H9 (cell line): ENCODE measurements at regions not wholly inside any gene's neighbourhood (a gene's known extent, or its start where the extent isn't known, plus 50 kb on each side); places are given as distances from the start of the nearest gene placed in this dataset.
"Not testable (repeated sequence)": the region's sequence is repeated elsewhere in the genome, so short reads cannot be mapped to it uniquely, and the experiment has no call there.

Experiments used
- DNase-seq: peaks from one replicate; pipeline ENCODE4 v3.0.0-alpha.2; 2017
- H2AFZ ChIP-seq: one replicate; pipeline ENCODE4 v1.6.1; 2013; ENCODE audit warnings: mild to moderate bottlenecking, low read length, control low read depth, moderate library complexity
- H2AK5ac ChIP-seq: 2 replicates; pipeline ENCODE4 v1.6.1; 2013; ENCODE audit warnings: low read length, control low read depth, mixed read lengths; ENCODE audit not compliant: insufficient read length
- H2BK120ac ChIP-seq: one replicate; pipeline ENCODE4 v1.6.1; 2013; ENCODE audit warnings: low read depth, mild to moderate bottlenecking, low read length, control low read depth, inconsistent platforms; ENCODE audit not compliant: poor library complexity, severe bottlenecking
- H2BK12ac ChIP-seq: 2 replicates; pipeline ENCODE4 v1.6.1; 2013; ENCODE audit warnings: low read length, control low read depth, mixed read lengths, low read depth; ENCODE audit not compliant: insufficient read length
- H2BK15ac ChIP-seq: 2 replicates; pipeline ENCODE4 v1.6.1; 2013; ENCODE audit warnings: low read depth, low read length, control low read depth
- H2BK20ac ChIP-seq: one replicate; pipeline ENCODE4 v1.6.1; 2013; ENCODE audit warnings: low read depth, mild to moderate bottlenecking, low read length, control low read depth, inconsistent platforms; ENCODE audit not compliant: poor library complexity, severe bottlenecking
- H2BK5ac ChIP-seq: 2 replicates; pipeline ENCODE4 v1.6.1; 2013; ENCODE audit warnings: low read length, control low read depth, mixed read lengths; ENCODE audit not compliant: insufficient read length
- H3K14ac ChIP-seq: 2 replicates; pipeline ENCODE4 v1.6.1; 2013; ENCODE audit warnings: low read length, control low read depth; ENCODE audit not compliant: insufficient read depth
- H3K18ac ChIP-seq: 2 replicates; pipeline ENCODE4 v1.6.1; 2013; ENCODE audit warnings: low read depth, mild to moderate bottlenecking, mixed read lengths, low read length, control low read depth; ENCODE audit not compliant: insufficient read length
- H3K23ac ChIP-seq: 2 replicates; pipeline ENCODE4 v1.6.1; 2013; ENCODE audit warnings: low read length, control low read depth, mixed read lengths, low read depth; ENCODE audit not compliant: insufficient read length
- H3K23me2 ChIP-seq: 2 replicates; pipeline ENCODE4 v1.6.1; 2013; ENCODE audit warnings: low read depth, mild to moderate bottlenecking, mixed read lengths, low read length, control low read depth; ENCODE audit not compliant: insufficient read length, poor library complexity, severe bottlenecking
- H3K27ac ChIP-seq: 2 replicates; pipeline ENCODE4 v1.5.1; 2013; ENCODE audit warnings: low read length, control low read depth, mixed read lengths, low read depth; ENCODE audit not compliant: insufficient read length
- H3K27me3 ChIP-seq: 2 replicates; pipeline ENCODE4 v1.6.1; 2013; ENCODE audit warnings: low read length, control low read depth, inconsistent platforms; ENCODE audit not compliant: insufficient read depth
- H3K4ac ChIP-seq: 2 replicates; pipeline ENCODE4 v1.6.1; 2013; ENCODE audit warnings: low read depth, mild to moderate bottlenecking, control low read depth, inconsistent platforms, low read length, moderate library complexity
- H3K4me1 ChIP-seq: 2 replicates; pipeline ENCODE4 v1.6.1; 2013; ENCODE audit warnings: low read length, control low read depth, inconsistent platforms; ENCODE audit not compliant: insufficient read depth
- H3K4me2 ChIP-seq: 2 replicates; pipeline ENCODE4 v1.6.1; 2013; ENCODE audit warnings: low read length, control low read depth, mixed read lengths; ENCODE audit not compliant: insufficient read length, insufficient read depth
- H3K56ac ChIP-seq: 2 replicates; pipeline ENCODE4 v1.6.1; 2013; ENCODE audit warnings: low read depth, mild to moderate bottlenecking, mixed read lengths, low read length, control low read depth; ENCODE audit not compliant: insufficient read length
- H3K79me1 ChIP-seq: 2 replicates; pipeline ENCODE4 v1.6.1; 2013; ENCODE audit warnings: low read depth, mild to moderate bottlenecking, moderate library complexity, low read length, control low read depth, inconsistent platforms; ENCODE audit not compliant: insufficient read depth, poor library complexity, severe bottlenecking
- H3K79me2 ChIP-seq: 2 replicates; pipeline ENCODE4 v1.6.1; 2013; ENCODE audit warnings: low read length, control low read depth, inconsistent platforms; ENCODE audit not compliant: insufficient read depth
- H3K9ac ChIP-seq: 2 replicates; pipeline ENCODE4 v1.6.1; 2013; ENCODE audit warnings: low read length, control low read depth, mixed read lengths; ENCODE audit not compliant: insufficient read length; ENCODE audit errors: extremely low read depth
- H3K9me3 ChIP-seq: one replicate; pipeline ENCODE4 v1.6.1; 2013; ENCODE audit warnings: low read depth, low read length, inconsistent platforms; ENCODE audit not compliant: control insufficient read depth
- H3T11ph ChIP-seq: one replicate; pipeline ENCODE4 v1.6.1; 2013; ENCODE audit warnings: mild to moderate bottlenecking, low read length, control low read depth, inconsistent platforms
- H4K20me1 ChIP-seq: one replicate; pipeline ENCODE4 v1.6.1; 2013; ENCODE audit not compliant: control insufficient read depth, insufficient read length, insufficient read depth
- H4K5ac ChIP-seq: 2 replicates; pipeline ENCODE4 v1.6.1; 2013; ENCODE audit warnings: low read depth, mild to moderate bottlenecking, mixed read lengths, low read length, control low read depth; ENCODE audit not compliant: insufficient read length
- H4K8ac ChIP-seq: replicated peaks from 2 replicates; pipeline ENCODE4 v1.6.1; 2013; ENCODE audit warnings: low read length, control low read depth, mixed read lengths, low read depth; ENCODE audit not compliant: insufficient read length
- H4K91ac ChIP-seq: 2 replicates; pipeline ENCODE4 v1.6.1; 2013; ENCODE audit warnings: low read depth, mild to moderate bottlenecking, moderate library complexity, mixed read lengths, low read length, control low read depth; ENCODE audit not compliant: insufficient read length
- H3K27ac Mint-ChIP-seq, 3 experiments: 2 replicates in 2 of 3; 3 replicates in 1 of 3; pipeline ENCODE4 v1.8.0; 2020 to 2021; ENCODE audit warnings: mixed read lengths in 3 of 3, mild to moderate bottlenecking in 1 of 3, moderate library complexity in 1 of 3
- H3K27me3 Mint-ChIP-seq: 2 replicates; pipeline ENCODE4 v1.8.0; 2021; ENCODE audit warnings: low read depth, mild to moderate bottlenecking, moderate library complexity, mixed read lengths
- H3K36me3 Mint-ChIP-seq, 3 experiments: 2 replicates in 2 of 3; 3 replicates in 1 of 3; pipeline ENCODE4 v1.8.0; 2020 to 2021; ENCODE audit warnings: low read depth in 3 of 3, mixed read lengths in 3 of 3; ENCODE audit not compliant: insufficient read depth in 1 of 3
- H3K4me1 Mint-ChIP-seq, 2 experiments: 2 replicates each; pipeline ENCODE4 v1.8.0; 2020; ENCODE audit warnings: mixed read lengths in 2 of 2
- H3K4me3 Mint-ChIP-seq, 2 experiments: 2 replicates in 1 of 2; 3 replicates in 1 of 2; pipeline ENCODE4 v1.8.0; 2020 to 2021; ENCODE audit warnings: mild to moderate bottlenecking in 2 of 2, mixed read lengths in 2 of 2, moderate library complexity in 1 of 2
- H3K9me3 Mint-ChIP-seq, 2 experiments: 2 replicates in 1 of 2; 3 replicates in 1 of 2; pipeline ENCODE4 v1.8.0; 2020; ENCODE audit warnings: mild to moderate bottlenecking in 2 of 2, mixed read lengths in 2 of 2, moderate library complexity in 1 of 2
- CTCF ChIP-seq: fragments of 200-600 bp; sonication (generic); conservative IDR thresholded peaks from 3 replicates; pipeline ENCODE4 v1.8.0; 2021; ENCODE audit warnings: antibody characterized with exemption, mild to moderate bottlenecking
- WGBS: extraction: QIAGEN DNeasy Blood & Tissue Kit; methylation state at CpG from one replicate; pipeline ENCODE4 v1.1.7; 2013; ENCODE audit warnings: missing lambda C conversion rate, low lambda C conversion rate, mixed read lengths; ENCODE audit not compliant: insufficient read length; ENCODE audit errors: extremely low coverage; 5-methylcytosine and 5-hydroxymethylcytosine counted together

GRCh38 chr6:114934079-114934478 is 591.3 kb upstream of the HS3ST5 start:
- H2AFZ ChIP-seq, result no peak overlapping the region
- H3K79me1 ChIP-seq, result no peaks in the 10 kb centered on the region
- H3K14ac ChIP-seq, result no peak overlapping the region
- no peak overlapping the region for H2BK12ac ChIP-seq
- DNase-seq, result no peak
- H3K9ac ChIP-seq, result no peak overlapping the region
- H3K27ac ChIP-seq, result no peak overlapping the region
- H4K8ac ChIP-seq, result no peak overlapping the region
- no peak overlapping the region for H2BK120ac ChIP-seq
- H3K4ac ChIP-seq, result no peak overlapping the region
- H4K91ac ChIP-seq, result no peak overlapping the region
- no peaks in the 10 kb centered on the region for H3K79me2 ChIP-seq
- H4K5ac ChIP-seq, result no peak overlapping the region
- H3K4me2 ChIP-seq, result no peak overlapping the region
- Mint-ChIP-seq H3K27ac (peak overlapping the region in 1 of 3 experiments; percentile 65; a peak in 1 of 7 replicates), H3K4me1 (peaks cover 12 to 19% of the 10 kb centered on the region in 2 experiments), H3K27me3 (no peaks in the 10 kb centered on the region), H3K4me3 (no peak overlapping the region), H3K36me3 (peaks cover 0 to 17% (median 3%) of the 10 kb centered on the region in 3 experiments; a peak in 5 of 7 replicates), H3K9me3 (peaks cover 4 to 21% of the 10 kb centered on the region in 2 experiments)
- H3T11ph ChIP-seq, result no peak overlapping the region
- H3K4me1 ChIP-seq, result peaks cover 2% of the 10 kb centered on the region; the same call in 1 of the 2 replicates
- no peak overlapping the region for H2BK15ac ChIP-seq
- no peak overlapping the region for H2BK20ac ChIP-seq
- WGBS, result no CpG with 5 or more reads among the region's 1 CpG
- TF ChIP-seq CTCF, result no peak
- H3K23me2 ChIP-seq, result no peaks in the 10 kb centered on the region
- H4K20me1 ChIP-seq, result no peaks in the 10 kb centered on the region
- no peak overlapping the region for H3K56ac ChIP-seq
- H3K23ac ChIP-seq, result no peak overlapping the region
- H2AK5ac ChIP-seq, result no peak overlapping the region
- no peaks in the 10 kb centered on the region for H3K9me3 ChIP-seq
- no peaks in the 10 kb centered on the region for H3K27me3 ChIP-seq
- H2BK5ac ChIP-seq, result no peak overlapping the region
- H3K18ac ChIP-seq, result no peak overlapping the region

GRCh38 chr6:114928731-114929130 is 585.9 kb upstream of the HS3ST5 start:
- H2BK5ac ChIP-seq, H4K8ac ChIP-seq, H2BK120ac ChIP-seq, H4K20me1 ChIP-seq, H3K9me3 ChIP-seq, H3K79me2 ChIP-seq, H3K4me1 ChIP-seq, H2AFZ ChIP-seq, H4K91ac ChIP-seq, H3K27ac Mint-ChIP-seq, H2BK12ac ChIP-seq, H3K4ac ChIP-seq, H3K27ac ChIP-seq, H3T11ph ChIP-seq, H3K23me2 ChIP-seq, H3K4me2 ChIP-seq, H3K23ac ChIP-seq, H2BK20ac ChIP-seq, H3K4me3 Mint-ChIP-seq, H3K4me1 Mint-ChIP-seq, H3K18ac ChIP-seq, H3K27me3 ChIP-seq, H3K14ac ChIP-seq, H2BK15ac ChIP-seq, H2AK5ac ChIP-seq, H3K27me3 Mint-ChIP-seq, DNase-seq, H4K5ac ChIP-seq, H3K79me1 ChIP-seq, H3K56ac ChIP-seq, H3K9ac ChIP-seq: not testable (repeated sequence)
- peaks cover 3 to 24% (median 5%) of the 10 kb centered on the region in 3 experiments; a peak in 5 of 7 replicates for H3K36me3 Mint-ChIP-seq
- H3K9me3 Mint-ChIP-seq, result peaks cover 17 to 34% of the 10 kb centered on the region in 2 experiments
- WGBS, result no CpG with 5 or more reads among the region's 8 CpGs
